H1 (cell line): ENCODE measurements at regions not wholly inside any gene's neighbourhood (a gene's known extent, or its start where the extent isn't known, plus 50 kb on each side); places are given as distances from the start of the nearest gene placed in this dataset.

Source experiments
- CTCF ChIA-PET: fragments of 300-600 bp; sonication (Branson Sonifier 250); formaldehyde crosslinking; loops from one replicate; lab custom pipeline; 2021; ENCODE audit not compliant: partially characterized antibody; lab: Charles Lee
- POLR2A ChIA-PET: fragments of 300-600 bp; sonication (Branson Sonifier 250); formaldehyde crosslinking; loops from one replicate; lab custom pipeline; 2021; ENCODE audit warnings: inconsistent platforms; ENCODE audit not compliant: partially characterized antibody; lab: Charles Lee
- DNase-seq, 2 experiments: peaks; one replicate each; pipeline versions ENCODE4 v3.0.0 to v3.0.0-alpha.2; 2010 to 2022; ENCODE audit warnings: low spot score in 2 of 2, low read depth in 1 of 2, mixed read lengths in 1 of 2
- FAIRE-seq: peaks from 2 replicates; lab custom pipeline; 2011; peaks lifted over from hg19 to GRCh38; lab: Jason Lieb, UNC
- H2AFZ ChIP-seq: 2 replicates; pipeline ENCODE4 v1.8.1; 2012; ENCODE audit warnings: low read length, inconsistent platforms
- H2AK5ac ChIP-seq: 2 replicates; pipeline ENCODE4 v1.6.1; 2013; ENCODE audit warnings: low read depth, low read length
- H2BK120ac ChIP-seq: replicated peaks from 2 replicates; pipeline ENCODE3; 2013; ENCODE audit warnings: low read depth, low read length, inconsistent platforms
- H2BK12ac ChIP-seq: 2 replicates; pipeline ENCODE4 v1.6.1; 2013; ENCODE audit warnings: low read depth, low read length
- H2BK15ac ChIP-seq: 2 replicates; pipeline ENCODE4 v1.6.1; 2013; ENCODE audit warnings: low read length
- H2BK20ac ChIP-seq: 2 replicates; pipeline ENCODE4 v1.6.1; 2013; ENCODE audit warnings: low read length
- H2BK5ac ChIP-seq: 2 replicates; pipeline ENCODE4 v1.6.1; 2013; ENCODE audit warnings: low read depth, low read length
- H3K14ac ChIP-seq: 2 replicates; pipeline ENCODE4 v1.6.1; 2013; ENCODE audit warnings: inconsistent platforms; ENCODE audit not compliant: insufficient read length
- H3K18ac ChIP-seq: 2 replicates; pipeline ENCODE4 v1.6.1; 2013; ENCODE audit warnings: low read length; ENCODE audit errors: extremely low read depth
- H3K23ac ChIP-seq: 2 replicates; pipeline ENCODE4 v1.6.1; 2013; ENCODE audit warnings: inconsistent platforms; ENCODE audit not compliant: insufficient read length
- H3K23me2 ChIP-seq: 2 replicates; pipeline ENCODE4 v1.6.1; 2013; ENCODE audit warnings: low read depth, low read length
- H3K27ac ChIP-seq: 2 replicates; pipeline ENCODE4 v1.6.1; 2011; ENCODE audit warnings: low read depth, low read length, inconsistent platforms
- H3K27me3 ChIP-seq, 4 experiments: replicated peaks in 1 of 4; 1 replicate in 1 of 4; 2 replicates in 3 of 4; pipeline versions ENCODE4 v1.6.1 to v1.8.1; 2011 to 2013; ENCODE audit warnings: low read length in 3 of 4, mild to moderate bottlenecking in 3 of 4, inconsistent platforms in 2 of 4, mixed read lengths in 2 of 4, moderate library complexity in 1 of 4; ENCODE audit not compliant: control insufficient read depth in 3 of 4, insufficient read depth in 3 of 4; ENCODE audit errors: extremely low read depth in 1 of 4
- H3K36me3 ChIP-seq, 4 experiments: 2 replicates each; pipeline versions ENCODE4 v1.6.1 to v1.8.1; 2011 to 2013; ENCODE audit warnings: mild to moderate bottlenecking in 4 of 4, low read length in 3 of 4, moderate library complexity in 2 of 4, control low read depth in 1 of 4, inconsistent platforms in 1 of 4; ENCODE audit not compliant: insufficient read depth in 4 of 4, control insufficient read depth in 2 of 4
- H3K4ac ChIP-seq: replicated peaks from 2 replicates; pipeline ENCODE3; 2013; ENCODE audit warnings: low read length, low read depth, mixed read lengths, inconsistent platforms; ENCODE audit not compliant: insufficient read length
- H3K4me1 ChIP-seq, 4 experiments: replicated peaks in 1 of 4; 1 replicate in 1 of 4; 2 replicates in 3 of 4; pipeline versions ENCODE4 v1.6.1 to v1.8.1; 2011 to 2013; ENCODE audit warnings: low read length in 3 of 4, inconsistent platforms in 2 of 4, mixed read lengths in 1 of 4; ENCODE audit not compliant: insufficient read depth in 4 of 4, control insufficient read depth in 3 of 4
- H3K4me2 ChIP-seq, 2 experiments: 2 replicates each; pipeline versions ENCODE4 v1.6.1 to v1.8.1; 2011 to 2013; ENCODE audit warnings: low read depth in 2 of 2, low read length in 2 of 2, control low read depth in 1 of 2, inconsistent platforms in 1 of 2, mild to moderate bottlenecking in 1 of 2; ENCODE audit not compliant: insufficient read depth in 1 of 2
- H3K4me3 ChIP-seq, 4 experiments: fragments of 200-600, 300-600 bp in 1 of 4; sonication (generic), shearing (Covaris generic), sonication (Bioruptor Twin) in 1 of 4; 2 replicates each; pipeline versions ENCODE4 v1.5.1 to v1.8.1; 2011 to 2016; ENCODE audit warnings: low read length in 4 of 4, low read depth in 3 of 4, control low read depth in 2 of 4, inconsistent platforms in 2 of 4, mild to moderate bottlenecking in 2 of 4, mixed read lengths in 1 of 4, moderate library complexity in 1 of 4; ENCODE audit not compliant: insufficient read depth in 2 of 4; ENCODE audit errors: extremely low read depth in 1 of 4
- H3K56ac ChIP-seq: replicated peaks from 2 replicates; pipeline ENCODE3; 2013; ENCODE audit warnings: low read depth, mild to moderate bottlenecking, mixed read lengths, low read length, inconsistent platforms; ENCODE audit not compliant: insufficient read length
- H3K79me1 ChIP-seq: 2 replicates; pipeline ENCODE4 v1.6.1; 2013; ENCODE audit warnings: low read depth, low read length, control low read depth
- H3K79me2 ChIP-seq, 2 experiments: 2 replicates each; pipeline versions ENCODE4 v1.6.1 to v1.8.1; 2012 to 2013; ENCODE audit warnings: low read length in 2 of 2, mild to moderate bottlenecking in 2 of 2, inconsistent platforms in 1 of 2; ENCODE audit not compliant: insufficient read depth in 2 of 2, control insufficient read depth in 1 of 2
- H3K9ac ChIP-seq, 4 experiments: replicated peaks in 1 of 4; 1 replicate in 1 of 4; 2 replicates in 3 of 4; pipeline versions ENCODE4 v1.6.1 to v1.8.1; 2011 to 2013; ENCODE audit warnings: low read depth in 3 of 4, low read length in 3 of 4, control low read depth in 2 of 4, mild to moderate bottlenecking in 2 of 4, moderate library complexity in 2 of 4, inconsistent platforms in 1 of 4; ENCODE audit errors: extremely low read depth in 1 of 4
- H3K9me3 ChIP-seq, 2 experiments: 2 replicates each; pipeline versions ENCODE4 v1.6.1 to v1.8.1; 2012 to 2013; ENCODE audit warnings: mild to moderate bottlenecking in 2 of 2, moderate library complexity in 2 of 2, control low read depth in 1 of 2, inconsistent platforms in 1 of 2, low read depth in 1 of 2, low read length in 1 of 2, mixed read lengths in 1 of 2; ENCODE audit not compliant: insufficient read depth in 2 of 2
- H4K20me1 ChIP-seq, 2 experiments: replicated peaks in 1 of 2; 2 replicates each; pipeline versions ENCODE3 to v1.8.1; 2011 to 2013; ENCODE audit warnings: inconsistent platforms in 2 of 2, low read length in 2 of 2, mild to moderate bottlenecking in 1 of 2; ENCODE audit not compliant: insufficient read depth in 2 of 2, control insufficient read depth in 1 of 2
- H4K5ac ChIP-seq: 2 replicates; pipeline ENCODE4 v1.6.1; 2013; ENCODE audit warnings: low read length, low read depth, mixed read lengths, inconsistent platforms; ENCODE audit not compliant: insufficient read length
- H4K8ac ChIP-seq: 2 replicates; pipeline ENCODE4 v1.8.0; 2013; ENCODE audit warnings: mild to moderate bottlenecking, moderate library complexity, low read length, inconsistent platforms; ENCODE audit not compliant: insufficient read depth; ENCODE audit errors: extremely low read depth
- H4K91ac ChIP-seq: replicated peaks from 2 replicates; pipeline ENCODE3; 2013; ENCODE audit warnings: low read length, mixed read lengths, inconsistent platforms; ENCODE audit not compliant: insufficient read length
- ASH2L ChIP-seq: fragments of 200-600, 300-600 bp; sonication (generic); IDR thresholded peaks from one replicate; pipeline ENCODE4 v1.7.1; 2017; ENCODE audit warnings: low read length
- ATF3 ChIP-seq: IDR thresholded peaks from 2 replicates; pipeline ENCODE4 v1.6.1; 2011; ENCODE audit warnings: low read depth, mild to moderate bottlenecking, low read length; ENCODE audit not compliant: insufficient read depth
- BCL11A ChIP-seq, 2 experiments: IDR thresholded peaks; one replicate each; pipeline ENCODE4 v1.6.1; 2011; ENCODE audit warnings: low read depth in 2 of 2, low read length in 2 of 2, mild to moderate bottlenecking in 2 of 2
- CEBPB ChIP-seq: IDR thresholded peaks from 2 replicates; pipeline ENCODE4 v1.6.1; 2012; ENCODE audit warnings: low read depth, low read length
- CREB1 ChIP-seq: IDR thresholded peaks from 2 replicates; pipeline ENCODE4 v1.6.1; 2012; ENCODE audit warnings: inconsistent platforms
- CTBP2 ChIP-seq: IDR thresholded peaks from 2 replicates; pipeline ENCODE4 v1.7.0; 2011; ENCODE audit warnings: borderline replicate concordance, mild to moderate bottlenecking, moderate library complexity, mixed read lengths, low read length; ENCODE audit not compliant: insufficient read depth, insufficient read length
- EZH2 ChIP-seq: fragments of 200-600 bp; sonication (generic); IDR thresholded peaks from 2 replicates; pipeline ENCODE4 v1.7.1; 2012; ENCODE audit warnings: low read depth, mild to moderate bottlenecking, moderate library complexity, low read length, inconsistent platforms; ENCODE audit not compliant: severe bottlenecking
- JUN ChIP-seq: IDR thresholded peaks from 2 replicates; pipeline ENCODE4 v1.6.1; 2011; ENCODE audit warnings: low read depth, mild to moderate bottlenecking, improper control_type of control experiment, low read length
- MAFK ChIP-seq: IDR thresholded peaks from 2 replicates; pipeline ENCODE4 v1.6.1; 2012; ENCODE audit warnings: low read depth, mild to moderate bottlenecking, improper control_type of control experiment, low read length
- SP1 ChIP-seq: IDR thresholded peaks from 2 replicates; pipeline ENCODE4 v1.6.1; 2011; ENCODE audit warnings: low read depth, low read length
- TAF1 ChIP-seq: IDR thresholded peaks from 2 replicates; pipeline ENCODE4 v1.6.1; 2011; ENCODE audit warnings: mild to moderate bottlenecking, low read depth, low read length
- TBP ChIP-seq: IDR thresholded peaks from 2 replicates; pipeline ENCODE4 v1.6.1; 2011; ENCODE audit warnings: low read depth, low read length, improper control_type of control experiment
- USF2 ChIP-seq: IDR thresholded peaks from 2 replicates; pipeline ENCODE4 v1.6.1; 2011; ENCODE audit warnings: low read length, improper control_type of control experiment
- WGBS, 2 experiments: shearing (Covaris generic) in 1 of 2; methylation state at CpG; one replicate each; pipeline versions ENCODE4 v1.1.6 to v1.1.7; 2013 to 2015; ENCODE audit warnings: low lambda C conversion rate in 2 of 2, mixed read lengths in 2 of 2, inconsistent platforms in 1 of 2, low coverage in 1 of 2, missing lambda C conversion rate in 1 of 2; ENCODE audit not compliant: insufficient replicate concordance in 2 of 2, insufficient coverage in 1 of 2, insufficient read length in 1 of 2; ENCODE audit errors: extremely low coverage in 1 of 2, missing lambda C conversion rate in 1 of 2; 5-methylcytosine and 5-hydroxymethylcytosine counted together

GRCh38 chr3:148540266-148540665 lies 157.4 kb upstream of the AGTR1 start:
- Histone ChIP-seq H3K4ac (no peak overlapping the region), H4K5ac (no peak overlapping the region), H2BK20ac (no peak overlapping the region), H4K8ac (no peak overlapping the region), H4K20me1 (no peaks in the 10 kb centered on the region), H3K27me3 (no peaks in the 10 kb centered on the region), H3K79me1 (no peaks in the 10 kb centered on the region), H2BK15ac (no peak overlapping the region), H3K9ac (no peak overlapping the region), H3K14ac (no peak overlapping the region), H2BK12ac (no peak overlapping the region), H3K79me2 (no peaks in the 10 kb centered on the region), H3K4me1 (no peaks in the 10 kb centered on the region), H2BK120ac (no peak overlapping the region), H3K27ac (no peak overlapping the region), H2BK5ac (no peak overlapping the region), H3K23ac (no peak overlapping the region), H3K18ac (no peak overlapping the region), H4K91ac (no peak overlapping the region), H3K9me3 (no peaks in the 10 kb centered on the region), H2AK5ac (no peak overlapping the region), H3K36me3 (no peaks in the 10 kb centered on the region), H2AFZ (no peak overlapping the region), H3K4me2 (no peak overlapping the region), H3K4me3 (no peak overlapping the region), H3K56ac (no peak overlapping the region)
- FAIRE-seq = no peak
- WGBS, 2 experiments = 91% methylated on average over 1 of the region's 1 CpG; no CpG with 5 or more reads in 1 of the 2 experiments
- no peak for DNase-seq
- POLR2A ChIA-PET = no interaction called here
- CTCF ChIA-PET = no interaction called here
- TF ChIP-seq TAF1 = no peak
- no peak for TF ChIP-seq CTBP2
- no peak for TF ChIP-seq BCL11A (IDR thresholded peaks at IDR 0.05; ENCODE audit: low read depth in 2 of 2, low read length in 2 of 2)
- TF ChIP-seq ATF3 = no peak
- no peak for TF ChIP-seq CREB1
- no peak for TF ChIP-seq JUN
- no peak for TF ChIP-seq MAFK
- TF ChIP-seq EZH2 = no peak
- TF ChIP-seq ASH2L = no peak
- no peak for TF ChIP-seq CEBPB
- TF ChIP-seq USF2 = no peak
- no peak for TF ChIP-seq SP1
- no peak for TF ChIP-seq TBP
- TF ChIP-seq, all 59 proteins: peak for 0
- no peaks in the 10 kb centered on the region for H3K23me2 ChIP-seq
